ENCODE measurements at regions not wholly inside any gene's neighbourhood (a gene's known extent, or its start where the extent isn't known, plus 50 kb on each side); places are given as distances from the start of the nearest gene placed in this dataset.
"Not testable (repeated sequence)": the region's sequence is repeated elsewhere in the genome, so short reads cannot be mapped to it uniquely, and the experiment has no call there.

DNA sequence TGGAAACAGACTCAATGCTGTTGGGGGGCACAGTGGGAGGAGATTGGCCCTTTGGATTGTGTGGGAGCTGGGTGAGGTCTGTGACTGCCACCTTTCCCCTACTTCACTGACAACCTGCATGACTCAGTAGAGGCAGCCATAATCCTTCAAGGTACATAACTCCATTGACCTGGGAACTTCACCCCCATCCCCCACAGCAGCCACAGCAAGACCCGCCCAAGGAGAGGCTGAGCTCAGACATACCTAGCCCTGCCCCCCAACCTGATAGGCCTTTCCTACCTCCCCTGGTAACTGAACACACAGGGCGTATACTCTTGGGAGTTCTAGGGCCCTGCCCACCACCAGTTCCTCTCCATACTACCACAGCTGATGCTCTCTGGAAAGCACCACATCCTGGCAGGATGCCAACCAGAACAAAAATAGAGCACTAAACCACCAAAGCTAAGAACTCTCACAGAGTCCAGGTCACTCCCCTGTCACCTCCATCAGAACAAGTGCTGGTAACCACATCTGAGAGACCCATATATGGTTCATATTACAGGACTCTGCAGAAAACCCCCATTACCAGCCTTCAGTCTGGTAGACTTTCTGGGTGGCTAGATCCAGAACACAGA is 703.9 kb downstream of the FSCB start:
- DNase-seq = no peak

- peak in 1 of 2 experiments; percentile 48 for DNase-seq
Measured at GRCh38 chr14:43795600-43796228, 711.4 kb downstream of the FSCB start.

GRCh38 chr14:43793579-43793978 is 713.5 kb downstream of the FSCB start:
- DNase-seq = no peak

- DNase-seq = no peak
Measured at GRCh38 chr14:43792980-43793379, 714.1 kb downstream of the FSCB start.

- no peak for DNase-seq
Measured at GRCh38 chr14:43790681-43791080, 716.4 kb downstream of the FSCB start.

GRCh38 chr14:43789458-43789857 is 717.6 kb downstream of the FSCB start:
- no peak for DNase-seq

GRCh38 chr14:43786066-43786762 is 720.9 kb downstream of the FSCB start:
- DNase-seq = no peak

- DNase-seq = not testable (repeated sequence)
Measured at GRCh38 chr14:43784432-43784831, 722.7 kb downstream of the FSCB start.

DNA sequence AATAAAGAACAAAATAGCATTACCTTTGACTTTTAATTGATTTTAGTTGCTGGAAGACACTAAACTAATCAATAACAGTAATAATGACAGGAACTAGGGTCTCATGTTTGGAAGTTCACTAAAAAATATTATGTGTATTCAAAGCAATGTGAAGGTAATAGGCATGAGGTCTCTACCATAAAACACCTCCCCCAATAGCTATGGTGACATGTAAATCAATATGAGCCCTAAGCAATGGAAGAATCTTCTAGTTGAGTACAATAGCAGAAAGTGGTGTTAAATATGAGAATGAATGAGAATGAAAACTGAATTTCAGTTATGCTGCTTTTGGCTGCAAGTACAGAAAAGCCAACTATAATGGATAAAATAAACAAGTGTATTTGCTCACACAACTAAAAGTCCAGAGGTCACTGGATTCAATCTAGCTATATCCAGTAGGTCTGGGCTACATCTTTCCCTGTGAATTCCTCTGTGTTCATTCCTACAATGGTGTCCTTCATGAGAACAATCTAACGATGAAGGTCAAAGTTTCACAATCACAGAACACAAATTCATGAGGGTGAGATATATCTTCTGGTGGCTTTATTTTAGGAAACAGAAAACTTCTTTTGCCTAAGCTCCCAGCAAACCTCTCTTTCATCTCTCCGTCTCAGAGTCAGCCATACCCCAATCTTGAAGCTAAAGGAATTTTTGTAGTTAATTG is 728.0 kb downstream of the FSCB start:
- DNase-seq = no peak

- DNase-seq = no peak
Measured at GRCh38 chr14:43778570-43778936, 728.5 kb downstream of the FSCB start.

DNA sequence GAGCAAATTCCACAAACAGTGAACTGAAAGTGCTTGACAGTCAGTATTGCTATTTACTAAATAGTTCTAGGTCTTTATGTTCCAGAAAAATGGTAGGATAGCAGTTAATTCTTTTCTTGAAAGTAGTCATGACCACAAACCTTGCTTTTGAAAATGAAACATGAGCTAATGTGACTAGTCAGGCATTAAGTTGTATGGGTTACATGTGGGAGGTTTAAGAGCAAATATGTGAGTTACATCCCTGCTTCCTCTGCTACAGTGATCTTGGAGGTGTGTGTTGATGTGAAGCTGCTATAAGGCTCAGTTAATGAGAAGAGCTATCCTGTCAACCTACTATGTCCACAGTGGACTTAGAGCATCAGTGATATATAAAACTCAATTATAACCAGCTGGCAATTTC is 741.6 kb downstream of the FSCB start:
- DNase-seq = no peak

- no peak for DNase-seq
Measured at GRCh38 chr14:43764433-43764832, 742.6 kb downstream of the FSCB start.

DNA sequence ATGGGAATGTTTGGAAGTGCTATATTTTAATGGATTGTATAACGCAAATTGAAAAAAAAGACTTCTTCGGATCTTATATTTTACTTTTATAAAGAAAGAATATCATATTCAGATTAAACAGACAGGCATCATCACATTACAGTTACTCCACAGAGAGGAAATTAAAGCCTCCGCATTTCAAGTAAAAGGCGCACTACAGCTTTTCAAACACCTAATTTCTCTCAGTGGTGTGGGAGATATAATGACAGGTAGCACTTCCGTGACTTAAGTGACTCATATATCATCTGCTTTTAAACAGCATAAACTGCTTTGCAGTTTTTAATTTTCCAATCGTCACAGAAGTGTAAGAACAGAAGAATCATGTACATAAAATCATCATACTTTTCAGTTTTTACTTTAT is 751.4 kb downstream of the FSCB start:
- peak in 1 of 2 experiments; percentile 59 for DNase-seq

DNA sequence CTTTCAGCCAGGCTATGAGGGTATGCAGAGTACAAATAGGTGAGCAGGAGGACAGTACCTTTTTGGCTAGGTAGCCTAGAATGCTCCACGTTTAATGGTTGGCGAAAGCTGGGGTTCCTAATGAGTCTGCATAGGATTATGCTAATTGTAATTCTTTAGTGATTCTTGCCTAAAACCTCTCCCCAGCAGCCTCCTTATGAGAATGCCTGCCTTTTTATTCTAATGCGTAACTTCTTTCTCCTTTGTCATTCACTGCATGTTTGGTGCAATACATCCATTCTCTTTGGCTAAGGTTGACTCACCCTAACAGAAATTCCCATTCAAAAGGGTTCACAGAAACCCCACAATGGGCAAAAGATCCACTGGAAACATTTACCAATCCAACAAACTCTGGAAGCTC is 752.2 kb downstream of the FSCB start:
- no peak for DNase-seq

- no peak for DNase-seq
Measured at GRCh38 chr14:43745746-43746145, 761.3 kb downstream of the FSCB start.

DNA sequence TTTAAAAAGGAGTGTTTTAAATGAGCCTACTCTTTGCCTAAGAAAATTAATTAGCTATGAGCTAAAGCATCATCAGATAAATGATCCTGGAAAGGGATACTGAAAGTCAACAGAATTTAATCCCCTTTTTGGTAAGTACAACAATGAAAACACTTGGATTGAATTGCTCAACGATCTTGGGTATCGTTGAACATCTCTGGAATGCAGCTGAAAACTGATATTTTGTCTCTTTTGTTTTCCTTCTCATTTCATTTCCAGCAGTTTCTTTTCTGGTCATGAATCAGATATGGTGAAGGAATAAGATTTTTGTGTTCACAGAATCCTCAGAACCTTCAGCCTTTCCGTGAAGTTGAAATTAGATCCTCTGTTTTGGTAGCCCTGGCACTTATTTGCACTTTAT is 771.2 kb downstream of the FSCB start:
- DNase-seq = no peak

GRCh38 chr14:43729143-43729542 is 777.9 kb downstream of the FSCB start:
- DNase-seq = no peak

- no peak for DNase-seq
Measured at GRCh38 chr14:43706900-43707299, 800.2 kb downstream of the FSCB start.

- DNase-seq = not testable (repeated sequence)
Measured at GRCh38 chr14:43698561-43699284, 808.4 kb downstream of the FSCB start.

DNA sequence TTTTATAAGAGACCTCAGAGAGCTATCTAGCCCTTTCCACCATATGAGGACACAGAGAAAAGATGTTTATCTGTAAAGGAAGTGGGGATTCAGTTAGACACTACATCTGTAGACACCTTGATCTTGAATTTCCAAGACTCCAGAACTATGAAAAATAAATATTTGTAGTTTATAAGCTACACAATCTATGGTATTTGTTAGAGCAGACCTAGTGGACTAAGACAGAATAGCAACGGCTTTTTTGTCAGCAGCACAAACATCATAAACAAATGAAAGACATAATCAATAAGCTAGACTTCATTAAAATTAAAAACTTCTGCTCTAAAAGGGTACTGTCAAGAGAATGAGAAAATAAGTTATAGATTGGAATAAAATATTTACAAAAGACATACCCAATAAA is 810.1 kb downstream of the FSCB start:
- no peak for DNase-seq

DNA sequence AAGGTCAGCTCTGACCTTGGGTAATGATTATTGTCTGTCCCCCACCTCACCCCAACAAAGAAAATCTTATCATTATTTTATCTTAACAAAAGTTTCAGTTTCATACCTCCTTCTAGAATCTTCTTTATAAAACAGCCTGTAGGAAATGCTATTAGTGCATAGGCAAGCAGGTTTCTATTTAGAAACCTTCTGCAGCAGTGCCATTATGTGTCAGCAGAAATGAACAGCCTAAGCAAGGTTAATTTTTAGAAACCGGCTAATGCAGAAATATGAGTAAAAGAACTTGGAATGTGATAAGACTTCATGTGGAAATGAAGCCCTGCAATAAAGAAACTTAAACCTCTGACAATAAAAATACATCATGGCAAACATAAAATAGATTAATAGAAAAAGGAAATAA is 814.4 kb downstream of the FSCB start:
- DNase-seq = no peak

- DNase-seq = no peak
Measured at GRCh38 chr14:43687921-43688320, 819.2 kb downstream of the FSCB start.

- DNase-seq = no peak
Measured at GRCh38 chr14:43677581-43677980, 829.5 kb downstream of the FSCB start.
